ENCODE measurements at regions not wholly inside any gene's neighbourhood (a gene's known extent, or its start where the extent isn't known, plus 50 kb on each side); places are given as distances from the start of the nearest gene placed in this dataset.

- TF ChIP-seq CTCF (IDR thresholded peaks at IDR 0.05; ENCODE audit: insufficient read depth, low read depth, low read length) (no peak), EZH2 (IDR thresholded peaks at IDR 0.05; ENCODE audit: insufficient read depth, low read length) (no peak)
Measured at GRCh38 chr1:244155661-244156060, 104.6 kb downstream of the ZBTB18 start.
